Osteoblast (primary cell): ENCODE measurements at regions not wholly inside any gene's neighbourhood (a gene's known extent, or its start where the extent isn't known, plus 50 kb on each side); places are given as distances from the start of the nearest gene placed in this dataset.

Experiments
- DNase-seq: peaks from one replicate; pipeline ENCODE4 v3.0.0; 2011; ENCODE audit warnings: low spot score, mixed read lengths; ENCODE audit not compliant: insufficient read length; ENCODE audit errors: missing footprints
- H2AFZ ChIP-seq: 2 replicates; pipeline ENCODE4 v1.6.0; 2011; ENCODE audit warnings: mild to moderate bottlenecking, low read length
- H3K27ac ChIP-seq: 2 replicates; pipeline ENCODE4 v1.5.1; 2011; ENCODE audit warnings: mild to moderate bottlenecking, low read depth, low read length, moderate library complexity
- H3K27me3 ChIP-seq: 2 replicates; pipeline ENCODE4 v1.6.0; 2012; ENCODE audit warnings: mild to moderate bottlenecking, control low read depth, inconsistent platforms, low read length, moderate library complexity; ENCODE audit not compliant: insufficient read depth
- H3K36me3 ChIP-seq: 2 replicates; pipeline ENCODE4 v1.5.1; 2011; ENCODE audit warnings: mild to moderate bottlenecking, low read length, control low read depth, moderate library complexity; ENCODE audit not compliant: insufficient read depth
- H3K4me1 ChIP-seq: 2 replicates; pipeline ENCODE4 v1.5.1; 2011; ENCODE audit warnings: mild to moderate bottlenecking, low read length, control low read depth, moderate library complexity; ENCODE audit not compliant: insufficient read depth
- H3K4me2 ChIP-seq: 2 replicates; pipeline ENCODE4 v1.6.0; 2011; ENCODE audit warnings: mild to moderate bottlenecking, low read length; ENCODE audit not compliant: insufficient read depth
- H3K4me3 ChIP-seq: fragments of 200-600 bp; sonication (generic); 3 replicates; pipeline ENCODE4 v1.5.1; 2012; ENCODE audit warnings: mild to moderate bottlenecking, low read length, inconsistent platforms; ENCODE audit not compliant: insufficient read depth
- H3K79me2 ChIP-seq: 2 replicates; pipeline ENCODE4 v1.6.0; 2012; ENCODE audit warnings: mild to moderate bottlenecking, low read length, control low read depth, inconsistent platforms; ENCODE audit not compliant: insufficient read depth
- H3K9me3 ChIP-seq: 2 replicates; pipeline ENCODE4 v1.5.1; 2011; ENCODE audit warnings: low read depth, low read length, control low read depth
- H4K20me1 ChIP-seq: 2 replicates; pipeline ENCODE4 v1.6.0; 2012; ENCODE audit warnings: mild to moderate bottlenecking, low read length, control low read depth; ENCODE audit not compliant: insufficient read depth
- TF ChIP-seq, protein P1 (sequence below): IDR thresholded peaks from 2 replicates; pipeline ENCODE4 v1.5.1; 2011; ENCODE audit warnings: mild to moderate bottlenecking, low read depth, low read length, moderate library complexity; ENCODE audit errors: extremely low read depth

DNA sequence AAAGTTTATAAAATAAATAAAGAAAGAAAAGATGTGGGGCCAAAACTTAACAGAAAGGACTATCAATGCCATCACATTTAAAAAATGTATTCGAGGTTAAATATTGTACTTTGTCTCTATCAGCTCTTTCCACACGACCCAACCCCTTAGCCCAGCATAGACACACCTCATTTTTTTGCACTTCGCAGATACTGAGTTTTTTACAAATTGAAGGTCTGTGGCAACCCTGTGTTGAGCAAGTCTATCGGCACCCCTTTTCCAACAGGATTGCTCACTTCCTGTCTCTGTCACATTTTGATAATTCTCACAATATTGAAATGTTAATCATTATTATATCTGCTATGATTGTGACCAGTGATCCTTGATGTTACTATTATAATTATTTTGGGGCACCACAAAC is 151.6 kb upstream of the TBX20 start:
- H3K27ac ChIP-seq = no peak overlapping the region
- no peaks in the 10 kb centered on the region for H3K4me1 ChIP-seq
- no peaks in the 10 kb centered on the region for H4K20me1 ChIP-seq
- H3K27me3 ChIP-seq = no peaks in the 10 kb centered on the region
- no peaks in the 10 kb centered on the region for H3K36me3 ChIP-seq
- no peak overlapping the region for H3K4me3 ChIP-seq
- H3K9me3 ChIP-seq = no peaks in the 10 kb centered on the region
- no peak overlapping the region for H2AFZ ChIP-seq
- no peak for DNase-seq
- TF ChIP-seq, protein P1, sequence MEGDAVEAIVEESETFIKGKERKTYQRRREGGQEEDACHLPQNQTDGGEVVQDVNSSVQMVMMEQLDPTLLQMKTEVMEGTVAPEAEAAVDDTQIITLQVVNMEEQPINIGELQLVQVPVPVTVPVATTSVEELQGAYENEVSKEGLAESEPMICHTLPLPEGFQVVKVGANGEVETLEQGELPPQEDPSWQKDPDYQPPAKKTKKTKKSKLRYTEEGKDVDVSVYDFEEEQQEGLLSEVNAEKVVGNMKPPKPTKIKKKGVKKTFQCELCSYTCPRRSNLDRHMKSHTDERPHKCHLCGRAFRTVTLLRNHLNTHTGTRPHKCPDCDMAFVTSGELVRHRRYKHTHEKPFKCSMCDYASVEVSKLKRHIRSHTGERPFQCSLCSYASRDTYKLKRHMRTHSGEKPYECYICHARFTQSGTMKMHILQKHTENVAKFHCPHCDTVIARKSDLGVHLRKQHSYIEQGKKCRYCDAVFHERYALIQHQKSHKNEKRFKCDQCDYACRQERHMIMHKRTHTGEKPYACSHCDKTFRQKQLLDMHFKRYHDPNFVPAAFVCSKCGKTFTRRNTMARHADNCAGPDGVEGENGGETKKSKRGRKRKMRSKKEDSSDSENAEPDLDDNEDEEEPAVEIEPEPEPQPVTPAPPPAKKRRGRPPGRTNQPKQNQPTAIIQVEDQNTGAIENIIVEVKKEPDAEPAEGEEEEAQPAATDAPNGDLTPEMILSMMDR = no peak
- no peak overlapping the region for H3K4me2 ChIP-seq
- no peaks in the 10 kb centered on the region for H3K79me2 ChIP-seq

DNA sequence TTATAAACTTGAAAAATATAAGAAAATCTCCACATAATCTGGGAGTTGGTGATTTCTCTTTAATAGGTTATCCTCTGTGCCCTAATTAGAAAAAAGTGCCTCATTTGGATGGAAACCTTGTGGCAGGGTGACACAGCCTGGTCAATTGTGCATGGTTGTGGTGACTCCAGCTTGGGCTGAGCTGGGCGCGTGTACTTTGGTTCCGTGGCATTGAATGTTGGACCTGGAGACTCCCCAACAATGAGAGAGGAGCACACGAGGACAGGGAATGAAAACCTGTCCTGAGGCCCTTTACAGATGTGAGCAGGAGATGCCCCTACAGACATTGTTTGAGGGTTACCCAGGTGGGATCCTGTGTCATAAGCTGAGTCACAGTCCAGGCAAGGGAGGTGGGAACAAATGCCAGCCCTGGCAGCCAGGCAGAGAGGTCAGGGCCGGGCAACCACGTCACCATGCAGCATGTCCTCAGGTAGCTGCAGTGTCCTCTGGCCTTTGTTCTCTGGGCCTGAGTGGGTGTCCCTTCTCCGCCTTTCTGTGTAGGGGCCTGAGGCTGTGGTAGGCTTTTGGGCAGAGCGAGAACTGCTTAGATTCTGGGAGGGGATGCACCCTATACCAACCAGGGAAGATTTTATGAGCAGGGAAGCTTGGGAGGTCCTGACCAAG is 147.4 kb upstream of the TBX20 start:
- Histone ChIP-seq H3K79me2 (no peaks in the 10 kb centered on the region), H2AFZ (no peak overlapping the region), H3K27me3 (no peaks in the 10 kb centered on the region), H3K4me1 (no peaks in the 10 kb centered on the region), H3K36me3 (no peaks in the 10 kb centered on the region), H4K20me1 (no peaks in the 10 kb centered on the region), H3K27ac (no peak overlapping the region), H3K9me3 (no peaks in the 10 kb centered on the region), H3K4me2 (no peak overlapping the region), H3K4me3 (no peak overlapping the region)
- TF ChIP-seq, protein P1 = no peak
- no peak for DNase-seq

DNA sequence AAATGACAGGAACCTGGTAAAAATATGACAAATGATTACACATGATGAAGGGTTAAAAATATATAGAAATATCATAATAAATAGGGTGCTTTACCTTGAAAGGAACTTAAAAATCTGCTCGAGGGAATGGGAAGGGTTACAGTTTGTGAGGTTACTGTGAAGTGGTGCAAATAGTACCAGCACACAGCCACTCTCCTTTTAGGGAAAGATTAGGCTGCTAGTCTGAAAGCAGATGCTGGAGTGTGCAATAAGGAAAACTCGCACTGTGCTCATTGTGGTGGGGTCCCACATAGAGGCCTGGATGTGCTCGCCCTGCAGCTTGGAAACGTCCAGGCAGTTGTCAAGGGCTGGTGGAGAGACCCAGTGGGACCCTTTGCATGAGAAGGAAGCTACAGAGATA is 145.9 kb upstream of the TBX20 start:
- Histone ChIP-seq H3K79me2 (no peaks in the 10 kb centered on the region), H2AFZ (no peak overlapping the region), H3K4me3 (no peak overlapping the region), H3K4me2 (no peak overlapping the region), H3K4me1 (no peaks in the 10 kb centered on the region), H3K27ac (no peak overlapping the region), H3K9me3 (no peaks in the 10 kb centered on the region), H3K36me3 (no peaks in the 10 kb centered on the region), H3K27me3 (no peaks in the 10 kb centered on the region), H4K20me1 (no peaks in the 10 kb centered on the region)
- TF ChIP-seq, protein P1 = no peak
- no peak for DNase-seq

DNA sequence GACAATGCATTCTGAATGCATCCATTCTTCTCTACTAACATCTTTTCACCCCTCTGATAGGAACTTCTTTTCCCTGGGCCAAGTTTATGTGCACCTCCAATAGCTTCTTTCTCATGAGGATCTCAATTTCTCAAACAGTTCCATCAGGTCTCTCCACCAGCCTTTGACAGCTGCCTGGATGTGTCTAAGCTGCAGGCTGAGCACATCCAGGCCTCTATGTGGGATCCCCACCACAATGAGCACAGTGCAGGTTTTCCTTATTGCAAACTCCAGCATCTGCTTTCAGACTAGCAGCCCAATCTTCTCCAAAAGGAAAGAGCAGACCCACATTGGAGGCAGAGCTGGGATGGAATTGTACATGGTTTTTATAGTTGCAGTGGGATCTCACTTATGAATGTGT is 145.3 kb upstream of the TBX20 start:
- Histone ChIP-seq H4K20me1 (no peaks in the 10 kb centered on the region), H3K4me2 (no peak overlapping the region), H3K36me3 (no peaks in the 10 kb centered on the region), H2AFZ (no peak overlapping the region), H3K27ac (no peak overlapping the region), H3K4me1 (no peaks in the 10 kb centered on the region), H3K27me3 (no peaks in the 10 kb centered on the region), H3K79me2 (no peaks in the 10 kb centered on the region), H3K4me3 (no peak overlapping the region), H3K9me3 (no peaks in the 10 kb centered on the region)
- no peak for DNase-seq
- TF ChIP-seq, protein P1 = no peak
